ENCODE measurements at regions not wholly inside any gene's neighbourhood (a gene's known extent, or its start where the extent isn't known, plus 50 kb on each side); places are given as distances from the start of the nearest gene placed in this dataset.
"Not testable (repeated sequence)": the region's sequence is repeated elsewhere in the genome, so short reads cannot be mapped to it uniquely, and the experiment has no call there.

- H3K4me1 ChIP-seq (replicated peaks); H3K27me3 ChIP-seq (replicated peaks); H3K9me3 ChIP-seq (replicated peaks); DNase-seq (ENCODE audit: low read depth in 1 of 2, low spot score in 2 of 2); H3K4me3 ChIP-seq; H3K36me3 ChIP-seq; H3K27ac ChIP-seq: not testable (repeated sequence)
These were observed 92.3 kb upstream of the CCDC180 start for GRCh38 chr9:97215127-97215526.

GRCh38 chr9:97214556-97214955 lies 92.9 kb upstream of the CCDC180 start:
- DNase-seq (ENCODE audit: low read depth in 1 of 2, low spot score in 2 of 2); H3K36me3 ChIP-seq; H3K9me3 ChIP-seq (replicated peaks); H3K27ac ChIP-seq; H3K4me1 ChIP-seq (replicated peaks); H3K27me3 ChIP-seq (replicated peaks); H3K4me3 ChIP-seq: not testable (repeated sequence)

- H3K36me3 ChIP-seq; H3K4me1 ChIP-seq (replicated peaks); H3K27ac ChIP-seq; DNase-seq (ENCODE audit: low read depth in 1 of 2, low spot score in 2 of 2); H3K4me3 ChIP-seq; H3K9me3 ChIP-seq (replicated peaks); H3K27me3 ChIP-seq (replicated peaks): not testable (repeated sequence)
These were observed 107.8 kb upstream of the CCDC180 start for GRCh38 chr9:97199683-97200082.

GRCh38 chr9:97193767-97194166 lies 113.7 kb upstream of the CCDC180 start:
- H3K27ac ChIP-seq; H3K36me3 ChIP-seq; H3K27me3 ChIP-seq (replicated peaks); H3K4me1 ChIP-seq (replicated peaks); DNase-seq (ENCODE audit: low read depth in 1 of 2, low spot score in 2 of 2); H3K4me3 ChIP-seq; H3K9me3 ChIP-seq (replicated peaks): not testable (repeated sequence)

- Histone ChIP-seq H3K27me3 (replicated peaks) (no peaks in the 10 kb centered on the region), H3K9me3 (replicated peaks) (no peaks in the 10 kb centered on the region), H3K4me1 (replicated peaks) (no peaks in the 10 kb centered on the region), H3K4me3 (no peak overlapping the region), H3K27ac (no peak overlapping the region), H3K36me3 (no peaks in the 10 kb centered on the region)
- no peak for DNase-seq (ENCODE audit: low read depth in 1 of 2, low spot score in 2 of 2)
These were observed 118.9 kb upstream of the CCDC180 start for GRCh38 chr9:97188545-97188944.

GRCh38 chr9:97187706-97188105 lies 119.8 kb upstream of the CCDC180 start:
- not testable (repeated sequence) for H3K27ac ChIP-seq; H3K4me3 ChIP-seq; DNase-seq (ENCODE audit: low read depth in 1 of 2, low spot score in 2 of 2); H3K36me3 ChIP-seq; H3K4me1 ChIP-seq (replicated peaks); H3K27me3 ChIP-seq (replicated peaks); H3K9me3 ChIP-seq (replicated peaks)

- no peak overlapping the region for H3K4me3 ChIP-seq
- H3K27me3 ChIP-seq (replicated peaks): no peaks in the 10 kb centered on the region
- no peaks in the 10 kb centered on the region for H3K36me3 ChIP-seq
- H3K9me3 ChIP-seq (replicated peaks): no peaks in the 10 kb centered on the region
- no peak overlapping the region for H3K27ac ChIP-seq
- DNase-seq (ENCODE audit: low read depth in 1 of 2, low spot score in 2 of 2): no peak
- no peaks in the 10 kb centered on the region for H3K4me1 ChIP-seq (replicated peaks)
These were observed 121.0 kb upstream of the CCDC180 start for GRCh38 chr9:97186493-97186892.

GRCh38 chr9:97182532-97182931 lies 124.9 kb upstream of the CCDC180 start:
- H3K9me3 ChIP-seq (replicated peaks); DNase-seq (ENCODE audit: low read depth in 1 of 2, low spot score in 2 of 2); H3K4me1 ChIP-seq (replicated peaks); H3K36me3 ChIP-seq; H3K27me3 ChIP-seq (replicated peaks); H3K4me3 ChIP-seq; H3K27ac ChIP-seq: not testable (repeated sequence)

GRCh38 chr9:97179616-97180015 lies 127.8 kb upstream of the CCDC180 start:
- Histone ChIP-seq H3K27me3 (replicated peaks) (no peaks in the 10 kb centered on the region), H3K9me3 (replicated peaks) (no peaks in the 10 kb centered on the region), H3K4me3 (no peak overlapping the region), H3K4me1 (replicated peaks) (no peaks in the 10 kb centered on the region), H3K27ac (no peak overlapping the region), H3K36me3 (no peaks in the 10 kb centered on the region)
- no peak for DNase-seq (ENCODE audit: low read depth in 1 of 2, low spot score in 2 of 2)

GRCh38 chr9:97176206-97176605 lies 131.3 kb upstream of the CCDC180 start:
- Histone ChIP-seq H3K36me3 (no peaks in the 10 kb centered on the region), H3K27ac (no peak overlapping the region), H3K4me3 (no peak overlapping the region), H3K4me1 (replicated peaks) (no peaks in the 10 kb centered on the region), H3K27me3 (replicated peaks) (no peaks in the 10 kb centered on the region), H3K9me3 (replicated peaks) (no peaks in the 10 kb centered on the region)
- DNase-seq (ENCODE audit: low read depth in 1 of 2, low spot score in 2 of 2): no peak

GRCh38 chr9:97168174-97168573 lies 129.2 kb upstream of the CTSV start:
- H3K4me3 ChIP-seq; H3K27me3 ChIP-seq (replicated peaks); H3K27ac ChIP-seq; DNase-seq (ENCODE audit: low read depth in 1 of 2, low spot score in 2 of 2); H3K9me3 ChIP-seq (replicated peaks); H3K4me1 ChIP-seq (replicated peaks); H3K36me3 ChIP-seq: not testable (repeated sequence)

- H3K4me1 ChIP-seq (replicated peaks); H3K4me3 ChIP-seq; DNase-seq (ENCODE audit: low read depth in 1 of 2, low spot score in 2 of 2); H3K27me3 ChIP-seq (replicated peaks); H3K9me3 ChIP-seq (replicated peaks); H3K36me3 ChIP-seq; H3K27ac ChIP-seq: not testable (repeated sequence)
These were observed 127.7 kb upstream of the CTSV start for GRCh38 chr9:97166496-97167138.

GRCh38 chr9:97160255-97160654 lies 121.3 kb upstream of the CTSV start:
- no peak for DNase-seq (ENCODE audit: low read depth in 1 of 2, low spot score in 2 of 2)
- no peaks in the 10 kb centered on the region for H3K36me3 ChIP-seq
- no peak overlapping the region for H3K4me3 ChIP-seq
- no peaks in the 10 kb centered on the region for H3K4me1 ChIP-seq (replicated peaks)
- no peaks in the 10 kb centered on the region for H3K9me3 ChIP-seq (replicated peaks)
- H3K27me3 ChIP-seq (replicated peaks): no peaks in the 10 kb centered on the region
- no peak overlapping the region for H3K27ac ChIP-seq

GRCh38 chr9:97158722-97159121 lies 119.8 kb upstream of the CTSV start:
- H3K4me3 ChIP-seq; H3K9me3 ChIP-seq (replicated peaks); H3K27me3 ChIP-seq (replicated peaks); H3K36me3 ChIP-seq; H3K27ac ChIP-seq; H3K4me1 ChIP-seq (replicated peaks); DNase-seq (ENCODE audit: low read depth in 1 of 2, low spot score in 2 of 2): not testable (repeated sequence)

- not testable (repeated sequence) for H3K27me3 ChIP-seq (replicated peaks); H3K4me1 ChIP-seq (replicated peaks); H3K27ac ChIP-seq; DNase-seq (ENCODE audit: low read depth in 1 of 2, low spot score in 2 of 2); H3K4me3 ChIP-seq; H3K9me3 ChIP-seq (replicated peaks); H3K36me3 ChIP-seq
These were observed 116.5 kb upstream of the CTSV start for GRCh38 chr9:97155441-97155840.

Data from SJSA1 (cell line).